Tibial artery (tissue), 4 donors: ENCODE measurements at regions not wholly inside any gene's neighbourhood (a gene's known extent, or its start where the extent isn't known, plus 50 kb on each side); places are given as distances from the start of the nearest gene placed in this dataset.

Experiments used
- DNase-seq, 2 donors: peaks; one replicate each; pipeline ENCODE4 v3.0.0-alpha.2; 2019
- H3K27ac ChIP-seq, 2 donors: fragments of 200-600 bp; sonication (generic) in 1 of 2; 1 replicate in 1 of 2; 2 replicates in 1 of 2; pipeline ENCODE4 v1.5.1; 2018 to 2019; ENCODE audit warnings: mild to moderate bottlenecking in 1 of 2
- H3K27me3 ChIP-seq, 2 donors: fragments of 200-600 bp; sonication (generic) in 1 of 2; one replicate each; pipeline versions ENCODE4 v1.5.1 to v1.6.0; 2016 to 2019
- H3K36me3 ChIP-seq, 3 donors: fragments of 200-600 bp; sonication (generic) in 2 of 3; one replicate each; pipeline ENCODE4 v1.5.1; 2016 to 2019; ENCODE audit warnings: mild to moderate bottlenecking in 2 of 3
- H3K4me1 ChIP-seq, 4 donors: fragments of 200-600 bp; sonication (generic) in 2 of 4; 1 replicate in 3 of 4; 2 replicates in 1 of 4; pipeline ENCODE4 v1.5.1; 2016 to 2019
- H3K4me3 ChIP-seq, 2 donors: fragments of 200-600 bp; sonication (generic) in 1 of 2; 1 replicate in 1 of 2; 2 replicates in 1 of 2; pipeline ENCODE4 v1.5.1; 2018 to 2019; ENCODE audit warnings: mild to moderate bottlenecking in 2 of 2
- H3K9me3 ChIP-seq, 3 donors: fragments of 200-600 bp; sonication (generic) in 1 of 3; one replicate each; pipeline ENCODE4 v1.5.1; 2016 to 2019
- intact Hi-C: fragments of 100-400 bp; cut with DNase I; formaldehyde crosslinking; loops from one replicate; pipeline ENCODE4 v1.15.0; 2023; ENCODE audit warnings: low total_unique reads
- TF ChIP-seq, protein P1 (sequence below), 2 experiments: fragments of 200-600 bp in 1 of 2; fragments of 450-650 bp in 1 of 2; IDR thresholded peaks; one replicate each; pipeline ENCODE4 v1.5.1; 2017 to 2019; ENCODE audit warnings: antibody characterized with exemption in 2 of 2, mild to moderate bottlenecking in 1 of 2, moderate library complexity in 1 of 2

DNA sequence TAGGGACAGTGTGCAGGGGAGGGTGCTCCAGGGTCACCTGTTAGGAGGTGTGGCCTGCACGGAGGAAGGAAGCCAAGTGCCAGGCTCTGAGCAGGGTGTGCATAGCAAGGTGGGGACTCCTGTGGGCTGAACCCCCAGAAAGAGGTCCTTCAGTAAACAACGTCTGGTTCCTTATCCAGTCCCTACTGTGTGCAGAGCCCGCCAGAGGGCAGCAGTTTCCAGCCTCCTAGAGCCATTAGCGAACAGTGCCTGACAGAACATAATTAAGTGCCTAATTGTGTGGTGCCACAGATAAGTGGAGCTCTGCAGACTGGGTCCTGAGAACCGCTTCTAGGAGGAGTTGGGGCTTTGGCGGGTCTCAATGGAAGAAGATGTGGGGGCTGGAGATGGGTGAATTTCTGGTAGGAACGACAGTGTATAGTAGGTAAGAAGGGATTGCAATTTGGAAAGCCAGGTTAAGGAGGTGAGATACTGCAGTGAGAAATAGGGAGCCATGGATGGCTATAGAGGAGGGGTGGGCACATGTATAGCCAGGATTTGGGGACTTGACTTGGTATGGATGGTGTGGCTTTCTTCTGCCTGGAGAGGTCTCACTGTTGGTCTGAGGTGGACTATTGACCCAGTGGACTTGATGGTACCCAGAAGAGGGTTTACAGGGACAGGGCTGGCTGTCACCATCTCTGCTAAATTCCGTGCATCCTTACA lies 323.1 kb downstream of the ZNF536 start:
- TF ChIP-seq, protein P1, sequence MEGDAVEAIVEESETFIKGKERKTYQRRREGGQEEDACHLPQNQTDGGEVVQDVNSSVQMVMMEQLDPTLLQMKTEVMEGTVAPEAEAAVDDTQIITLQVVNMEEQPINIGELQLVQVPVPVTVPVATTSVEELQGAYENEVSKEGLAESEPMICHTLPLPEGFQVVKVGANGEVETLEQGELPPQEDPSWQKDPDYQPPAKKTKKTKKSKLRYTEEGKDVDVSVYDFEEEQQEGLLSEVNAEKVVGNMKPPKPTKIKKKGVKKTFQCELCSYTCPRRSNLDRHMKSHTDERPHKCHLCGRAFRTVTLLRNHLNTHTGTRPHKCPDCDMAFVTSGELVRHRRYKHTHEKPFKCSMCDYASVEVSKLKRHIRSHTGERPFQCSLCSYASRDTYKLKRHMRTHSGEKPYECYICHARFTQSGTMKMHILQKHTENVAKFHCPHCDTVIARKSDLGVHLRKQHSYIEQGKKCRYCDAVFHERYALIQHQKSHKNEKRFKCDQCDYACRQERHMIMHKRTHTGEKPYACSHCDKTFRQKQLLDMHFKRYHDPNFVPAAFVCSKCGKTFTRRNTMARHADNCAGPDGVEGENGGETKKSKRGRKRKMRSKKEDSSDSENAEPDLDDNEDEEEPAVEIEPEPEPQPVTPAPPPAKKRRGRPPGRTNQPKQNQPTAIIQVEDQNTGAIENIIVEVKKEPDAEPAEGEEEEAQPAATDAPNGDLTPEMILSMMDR (IDR thresholded peaks at IDR 0.05), result no peak
- H3K36me3 ChIP-seq, result no peaks in the 10 kb centered on the region
- no peak for DNase-seq
- intact Hi-C loops, result no loop called here
- H3K9me3 ChIP-seq, result no peaks in the 10 kb centered on the region
- H3K4me3 ChIP-seq, result no peak overlapping the region
- H3K27ac ChIP-seq, result no peak overlapping the region
- peaks cover 0 to 49% of the 10 kb centered on the region in 2 donors for H3K27me3 ChIP-seq
- H3K4me1 ChIP-seq, result peaks cover 0 to 5% (median 0%) of the 10 kb centered on the region in 4 donors

DNA sequence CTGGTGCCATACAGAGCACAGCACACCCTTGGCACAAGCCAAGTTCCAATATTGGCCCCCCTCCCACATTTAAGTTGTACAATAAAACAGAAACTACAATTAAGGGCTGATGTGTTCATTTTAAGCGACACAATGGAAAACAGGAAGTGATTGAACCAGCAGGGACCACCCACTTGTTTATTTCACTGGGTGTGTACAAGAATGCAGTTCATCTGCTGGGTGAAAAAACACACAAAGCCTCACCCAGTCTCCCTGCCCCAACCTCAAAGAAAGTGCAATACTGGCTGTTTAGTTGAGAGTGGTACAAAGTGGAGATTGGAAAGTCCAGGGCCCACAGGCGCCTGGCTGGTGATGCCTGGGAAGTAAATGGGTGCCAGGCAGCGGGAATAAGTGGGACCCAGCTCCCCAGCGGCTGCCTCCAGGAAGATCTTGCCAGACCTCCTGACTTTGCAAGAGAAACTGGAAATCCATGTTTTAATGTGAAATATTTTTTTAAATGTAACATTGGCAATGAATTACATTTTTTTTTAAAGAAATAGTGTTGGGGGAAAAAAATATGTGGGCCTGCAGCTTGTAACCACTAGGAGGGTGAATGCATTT lies 322.1 kb downstream of the ZNF536 start:
- intact Hi-C loops, result no loop called here
- Histone ChIP-seq H3K27ac (no peak overlapping the region), H3K36me3 (no peaks in the 10 kb centered on the region), H3K9me3 (no peaks in the 10 kb centered on the region), H3K4me1 (peaks cover 0 to 5% (median 0%) of the 10 kb centered on the region in 4 donors), H3K27me3 (peaks cover 0 to 50% of the 10 kb centered on the region in 2 donors), H3K4me3 (no peak overlapping the region)
- TF ChIP-seq, protein P1 (IDR thresholded peaks at IDR 0.05), result no peak
- no peak for DNase-seq

DNA sequence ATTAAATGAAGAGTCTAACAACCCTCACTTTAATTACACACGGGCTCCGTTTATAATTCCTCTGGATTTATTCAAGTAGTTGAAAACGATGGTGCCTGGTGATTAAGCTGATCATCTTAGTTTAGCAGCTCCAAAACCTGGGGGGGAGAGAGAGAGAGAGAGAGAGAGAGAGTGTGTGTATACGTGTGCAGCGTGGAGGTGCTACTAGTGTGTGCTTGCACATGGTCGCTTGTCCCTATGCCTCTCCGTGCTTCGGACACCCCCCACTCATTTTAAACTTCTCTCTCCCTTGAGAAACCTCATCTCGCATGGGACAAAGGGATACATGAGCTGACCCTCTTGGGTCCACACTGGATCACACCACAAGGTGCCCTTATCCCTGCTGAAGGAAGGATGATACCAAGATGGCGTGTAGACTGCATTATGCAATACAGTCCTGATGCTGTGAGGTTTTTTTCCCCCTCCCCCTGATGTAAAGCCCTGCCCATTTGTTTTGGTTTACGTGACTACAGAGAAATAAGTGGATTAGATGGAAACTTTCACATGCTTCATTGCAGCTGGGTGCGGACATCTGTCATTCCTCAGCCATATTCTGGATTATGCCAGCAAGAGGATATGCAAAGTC lies 320.8 kb downstream of the ZNF536 start:
- H3K27ac ChIP-seq, result no peak overlapping the region
- H3K36me3 ChIP-seq, result no peaks in the 10 kb centered on the region
- DNase-seq, result no peak
- peaks cover 0 to 5% (median 0%) of the 10 kb centered on the region in 4 donors for H3K4me1 ChIP-seq
- H3K27me3 ChIP-seq, result peaks cover 0 to 60% of the 10 kb centered on the region in 2 donors
- intact Hi-C loops, result no loop called here
- H3K9me3 ChIP-seq, result no peaks in the 10 kb centered on the region
- TF ChIP-seq, protein P1 (IDR thresholded peaks at IDR 0.05), result no peak
- H3K4me3 ChIP-seq, result no peak overlapping the region

- no peak overlapping the region for H3K4me3 ChIP-seq
- TF ChIP-seq, protein P1 (IDR thresholded peaks at IDR 0.05), result no peak
These were observed 320.1 kb downstream of the ZNF536 start for GRCh38 chr19:30692181-30692811.

GRCh38 chr19:30691819-30692166 lies 319.6 kb downstream of the ZNF536 start:
- TF ChIP-seq, protein P1 (IDR thresholded peaks at IDR 0.05), result no peak
- Histone ChIP-seq H3K4me3 (no peak overlapping the region), H3K4me1 (peaks cover 0 to 5% (median 0%) of the 10 kb centered on the region in 4 donors), H3K9me3 (no peaks in the 10 kb centered on the region), H3K36me3 (no peaks in the 10 kb centered on the region), H3K27me3 (peaks cover 0 to 69% of the 10 kb centered on the region in 2 donors), H3K27ac (no peak overlapping the region)
- no peak for DNase-seq
- intact Hi-C loops, result no loop called here

More at GRCh38 chr19:30692181-30692811, 320.1 kb downstream of the ZNF536 start:
- no peak overlapping the region for H3K27ac ChIP-seq
- H3K9me3 ChIP-seq, result no peaks in the 10 kb centered on the region
- intact Hi-C loops, result no loop called here
- H3K4me1 ChIP-seq, result peaks cover 0 to 5% (median 0%) of the 10 kb centered on the region in 4 donors
- DNase-seq, result no peak
- peaks cover 0 to 64% of the 10 kb centered on the region in 2 donors for H3K27me3 ChIP-seq
- no peaks in the 10 kb centered on the region for H3K36me3 ChIP-seq
